ENCODE measurements at regions not wholly inside any gene's neighbourhood (a gene's known extent, or its start where the extent isn't known, plus 50 kb on each side); places are given as distances from the start of the nearest gene placed in this dataset.
"Not testable (repeated sequence)": the region's sequence is repeated elsewhere in the genome, so short reads cannot be mapped to it uniquely, and the experiment has no call there.

DNA sequence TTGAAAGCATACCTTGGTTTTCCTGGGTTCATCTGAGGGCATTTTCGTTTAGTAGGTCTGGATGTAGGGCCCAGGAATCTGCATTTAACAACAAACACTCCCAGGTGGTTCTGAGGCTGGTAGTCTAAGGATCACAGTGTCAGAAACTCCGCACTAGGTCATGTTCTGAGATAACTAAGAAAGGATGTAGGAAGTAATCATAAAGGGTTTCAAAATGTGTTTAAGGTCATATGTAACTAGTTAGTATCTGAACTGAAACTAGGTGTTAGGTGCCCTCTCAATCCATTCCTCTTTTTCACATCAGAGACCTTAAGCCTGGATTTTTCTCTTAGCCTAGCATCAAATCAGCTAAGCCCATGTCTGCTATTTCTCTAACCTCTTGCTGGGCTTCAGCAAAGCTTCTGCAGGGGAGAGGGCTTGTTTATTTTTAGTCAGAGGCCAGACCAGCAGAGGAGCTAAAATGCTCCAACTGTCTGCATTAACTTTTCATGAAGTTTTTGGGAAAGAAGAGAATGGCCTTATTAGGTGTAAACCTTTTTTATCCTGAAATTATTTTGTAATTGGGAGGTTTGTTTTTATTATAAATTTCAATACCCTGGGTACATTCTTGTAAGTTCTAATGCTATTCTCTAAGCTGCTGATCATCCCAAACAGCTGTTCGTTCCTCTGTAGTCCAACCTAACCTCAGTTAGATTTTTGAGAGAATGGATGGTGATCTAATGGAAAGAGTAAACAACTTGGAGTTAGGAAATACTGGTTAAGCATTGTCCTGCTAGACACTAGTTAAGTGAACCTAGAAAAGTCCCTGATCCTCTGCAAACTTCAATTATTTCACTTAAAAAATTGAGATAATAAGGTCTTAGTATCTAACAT is 262.8 kb upstream of the RFC3 start:
- no peak for DNase-seq (ENCODE audit: low read depth)

DNA sequence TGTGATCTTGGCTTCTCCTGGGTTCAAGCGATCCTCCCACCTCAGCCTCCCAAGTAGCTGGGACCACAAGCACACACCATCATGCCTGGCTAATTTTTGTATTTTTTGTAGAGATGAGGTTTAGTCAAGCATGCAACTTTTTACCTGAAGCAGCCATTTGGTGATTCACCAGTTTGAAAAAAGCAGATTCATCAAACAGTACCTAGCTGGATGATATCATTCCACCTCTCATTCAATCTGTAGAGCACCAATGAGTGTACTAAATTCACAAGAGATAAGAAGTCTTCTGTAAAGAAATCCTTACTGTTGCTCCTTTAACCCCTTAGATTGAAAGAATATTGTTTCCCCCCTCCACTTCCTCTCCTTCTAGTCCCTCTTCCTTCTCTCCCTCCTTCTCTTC is 261.1 kb upstream of the RFC3 start:
- no peak for DNase-seq (ENCODE audit: low read depth)

DNA sequence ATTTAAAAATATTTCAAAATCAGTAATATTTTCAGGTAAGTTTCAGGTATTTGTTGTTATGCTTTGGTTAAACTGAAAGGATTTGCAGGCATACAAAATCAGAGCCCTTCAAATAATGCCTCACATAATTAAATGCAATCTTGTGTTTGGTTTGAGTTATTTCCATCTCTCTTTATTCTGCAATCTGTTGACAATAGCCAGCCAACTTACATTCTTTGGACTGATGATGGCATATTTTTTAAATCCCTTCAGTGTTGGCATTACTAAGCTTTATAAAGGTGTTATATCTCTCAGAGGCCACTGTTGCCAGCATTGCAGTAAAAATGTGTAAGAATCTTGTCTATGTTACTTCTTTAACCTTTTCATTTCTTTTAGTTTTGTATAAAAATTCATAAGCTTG is 257.2 kb upstream of the RFC3 start:
- peak; percentile 53 for DNase-seq (ENCODE audit: low read depth)

DNA sequence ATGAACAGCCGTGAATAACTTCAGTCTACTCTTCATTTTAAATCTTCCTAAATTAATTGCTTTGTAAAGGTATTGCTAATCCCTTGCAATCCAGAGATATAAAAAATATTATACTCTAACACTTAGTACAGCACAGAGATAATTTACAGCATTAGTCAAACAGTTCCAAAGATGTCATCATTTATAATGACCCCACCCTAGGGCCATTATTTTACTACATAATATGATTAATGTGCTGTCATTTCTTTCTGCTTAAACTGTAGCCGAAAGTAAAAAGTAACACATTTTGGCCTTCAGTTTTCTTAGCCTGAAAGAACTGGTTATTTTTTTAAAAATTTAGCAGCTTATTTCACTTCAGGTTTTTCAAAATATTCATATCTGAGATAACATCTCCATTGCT is 256.3 kb upstream of the RFC3 start:
- DNase-seq (ENCODE audit: low read depth), result no peak

DNA sequence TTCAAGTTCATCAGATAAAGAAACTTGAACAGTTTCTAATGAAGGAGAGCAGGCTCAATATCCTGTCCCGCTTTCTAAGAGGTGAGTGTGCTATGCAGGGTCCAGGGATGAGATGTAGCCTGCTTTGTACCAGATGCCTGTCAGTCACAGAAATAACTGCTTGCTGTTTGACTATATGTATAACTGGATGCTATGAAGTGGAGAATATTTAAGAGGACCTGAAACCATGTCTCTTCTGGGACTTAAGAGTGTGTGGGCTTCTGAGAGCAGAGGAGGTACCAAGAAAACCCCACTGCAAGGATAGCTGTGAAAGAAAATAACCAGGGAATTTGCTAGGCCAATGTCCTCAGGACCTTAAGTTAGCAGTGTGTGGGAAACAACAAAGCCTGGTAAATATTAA is 246.3 kb upstream of the RFC3 start:
- DNase-seq (ENCODE audit: low read depth), result no peak

DNA sequence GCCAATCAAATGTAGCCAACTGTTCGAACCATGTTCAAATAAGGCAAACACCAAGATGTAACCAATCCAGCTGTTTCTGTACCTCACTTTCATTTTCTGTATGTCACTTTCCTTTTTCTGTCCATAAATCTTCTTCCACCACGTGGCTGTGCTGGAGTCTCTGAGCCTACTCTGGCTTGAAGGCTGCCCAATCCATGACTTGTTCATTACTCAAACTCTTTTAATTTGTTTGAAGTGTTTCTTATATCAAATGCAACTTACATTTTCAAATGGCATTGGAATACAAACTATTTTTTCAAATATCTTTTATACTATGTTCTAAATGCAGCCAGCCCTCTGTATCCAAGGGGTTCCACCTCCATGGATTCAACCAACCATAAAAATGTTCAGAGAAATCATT is 245.6 kb upstream of the RFC3 start:
- DNase-seq (ENCODE audit: low read depth), result not testable (repeated sequence)

DNA sequence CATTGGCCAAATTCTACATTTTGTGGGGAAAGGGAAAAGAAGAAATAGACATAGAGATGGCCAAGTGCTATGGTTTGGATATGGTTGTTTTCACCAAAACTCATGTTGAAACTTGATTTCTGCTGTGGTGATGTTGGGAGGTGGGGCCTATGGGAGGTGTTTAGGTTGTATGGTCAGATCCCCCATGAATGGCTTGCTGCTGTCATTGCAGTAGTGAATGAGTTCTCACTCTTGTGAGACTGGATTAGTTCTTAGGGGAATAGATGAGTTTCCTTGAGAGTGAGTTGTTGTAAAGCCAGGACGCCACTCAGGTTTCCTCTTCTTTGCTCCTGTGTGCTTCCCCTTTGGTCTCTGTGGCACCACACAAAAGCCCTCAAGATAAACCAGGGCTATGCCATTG is 242.6 kb upstream of the RFC3 start:
- DNase-seq (ENCODE audit: low read depth), result no peak

DNA sequence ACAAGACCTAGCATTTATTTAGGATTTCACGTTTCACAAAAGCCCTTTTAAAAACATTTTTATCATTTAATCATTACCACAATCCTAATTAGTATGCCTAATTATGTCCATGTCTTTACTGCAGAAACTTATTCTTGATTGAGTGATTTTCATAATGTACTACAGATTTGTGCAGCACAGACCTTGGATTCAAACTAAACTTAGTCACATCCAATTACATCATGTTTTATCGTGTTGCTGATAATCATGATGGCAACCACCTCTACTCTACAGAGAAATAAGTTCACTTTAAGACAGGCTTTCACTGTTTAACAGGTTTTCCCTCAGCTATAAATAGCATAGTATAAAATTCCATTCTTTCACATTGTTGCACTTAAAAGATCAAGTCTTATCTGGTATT is 240.9 kb upstream of the RFC3 start:
- DNase-seq (ENCODE audit: low read depth), result no peak

DNA sequence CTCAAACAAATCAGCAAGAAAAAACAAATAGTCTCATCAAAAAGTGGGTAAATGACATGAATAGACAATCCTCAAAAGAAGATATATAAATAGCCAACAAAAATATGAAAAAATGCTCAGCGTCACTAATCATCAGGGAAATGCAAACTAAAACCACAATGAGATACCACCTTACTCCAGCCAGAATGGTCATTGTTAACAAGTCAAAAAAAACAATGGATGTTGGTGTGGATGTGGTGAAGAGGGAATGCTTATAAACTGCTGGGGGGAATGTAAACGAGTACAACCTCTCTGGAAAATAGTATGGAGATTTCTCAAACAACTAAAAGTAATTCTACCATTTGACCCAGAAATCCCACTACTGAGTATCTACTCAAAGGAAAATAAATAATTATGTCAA is 239.2 kb upstream of the RFC3 start:
- DNase-seq (ENCODE audit: low read depth), result no peak

DNA sequence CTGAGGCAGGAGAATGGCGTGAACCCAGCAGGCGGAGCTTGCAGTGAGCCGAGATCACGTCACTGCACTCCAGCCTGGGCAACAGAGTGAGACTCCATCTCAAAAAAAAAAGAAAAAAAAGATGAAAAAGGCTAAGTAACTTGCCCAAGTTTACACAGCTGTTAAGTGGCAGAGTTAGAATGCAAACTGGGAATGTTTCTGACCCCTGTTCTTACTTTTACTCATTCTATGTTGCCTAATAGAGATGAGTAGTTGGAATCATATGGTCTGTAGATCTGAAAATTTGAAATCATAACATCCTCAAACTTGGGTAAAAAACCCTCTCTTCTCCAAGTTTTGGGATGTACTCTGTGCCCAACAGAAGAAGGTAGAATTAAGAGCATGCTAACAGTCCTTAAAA is 235.8 kb upstream of the RFC3 start:
- peak; percentile 72 for DNase-seq (ENCODE audit: low read depth)

DNA sequence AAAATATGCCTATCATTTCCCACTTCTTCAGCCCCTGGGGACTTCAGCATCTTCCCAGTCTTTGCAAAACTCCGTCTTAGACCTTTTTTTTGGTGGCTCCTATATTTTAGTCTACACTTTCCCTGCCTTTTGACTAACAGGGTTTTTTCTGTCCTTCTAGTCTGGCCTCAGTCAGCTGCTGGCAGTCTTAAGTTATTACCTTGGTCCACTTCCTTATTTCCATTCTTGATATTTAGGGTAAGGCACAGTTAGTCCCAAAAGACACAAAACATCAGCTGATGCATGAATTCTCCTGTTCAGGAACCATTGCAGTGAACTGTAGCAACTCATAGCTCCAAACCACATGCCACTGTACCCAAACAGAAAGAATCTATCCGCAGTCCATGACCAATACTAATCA is 234.6 kb upstream of the RFC3 start:
- no peak for DNase-seq (ENCODE audit: low read depth)

DNA sequence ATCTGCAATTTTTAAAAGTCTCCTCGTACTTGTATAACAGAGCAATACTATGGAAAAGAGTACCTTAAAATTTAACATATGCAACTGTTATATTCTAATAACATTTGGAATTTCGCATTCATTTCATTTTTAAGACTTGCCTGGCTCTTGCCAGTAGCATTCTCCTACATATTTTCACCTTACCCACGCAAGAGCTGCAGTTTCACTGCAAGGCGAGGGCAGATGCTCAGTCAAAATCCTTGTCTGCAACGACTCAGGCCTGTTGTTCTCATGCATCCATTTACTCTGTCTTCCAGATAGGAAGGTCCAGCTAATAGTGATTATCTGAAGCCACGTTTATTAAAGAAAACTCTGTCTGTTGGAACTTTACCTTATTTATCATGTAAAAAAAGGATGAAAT is 227.0 kb upstream of the RFC3 start:
- DNase-seq (ENCODE audit: low read depth), result no peak

DNA sequence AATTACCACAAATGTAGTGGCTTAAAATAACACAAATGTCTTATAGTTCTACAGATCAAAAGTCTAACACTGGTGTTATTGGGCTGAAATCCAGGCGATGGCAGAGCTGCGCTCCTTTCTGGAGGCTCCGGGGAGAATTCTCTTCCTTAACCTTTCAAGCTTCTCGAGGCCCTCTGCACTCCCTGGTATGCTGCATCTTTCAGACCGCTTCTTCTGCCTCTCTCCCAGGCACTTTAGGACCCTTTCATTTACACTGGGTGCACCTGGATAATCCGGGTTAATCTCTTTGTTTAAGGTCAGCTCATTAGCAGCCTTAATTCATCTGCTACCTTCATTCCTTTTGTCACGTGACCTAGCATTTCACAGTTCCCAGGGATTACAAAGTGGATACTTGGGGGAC is 211.3 kb upstream of the RFC3 start:
- DNase-seq (ENCODE audit: low read depth), result no peak

DNA sequence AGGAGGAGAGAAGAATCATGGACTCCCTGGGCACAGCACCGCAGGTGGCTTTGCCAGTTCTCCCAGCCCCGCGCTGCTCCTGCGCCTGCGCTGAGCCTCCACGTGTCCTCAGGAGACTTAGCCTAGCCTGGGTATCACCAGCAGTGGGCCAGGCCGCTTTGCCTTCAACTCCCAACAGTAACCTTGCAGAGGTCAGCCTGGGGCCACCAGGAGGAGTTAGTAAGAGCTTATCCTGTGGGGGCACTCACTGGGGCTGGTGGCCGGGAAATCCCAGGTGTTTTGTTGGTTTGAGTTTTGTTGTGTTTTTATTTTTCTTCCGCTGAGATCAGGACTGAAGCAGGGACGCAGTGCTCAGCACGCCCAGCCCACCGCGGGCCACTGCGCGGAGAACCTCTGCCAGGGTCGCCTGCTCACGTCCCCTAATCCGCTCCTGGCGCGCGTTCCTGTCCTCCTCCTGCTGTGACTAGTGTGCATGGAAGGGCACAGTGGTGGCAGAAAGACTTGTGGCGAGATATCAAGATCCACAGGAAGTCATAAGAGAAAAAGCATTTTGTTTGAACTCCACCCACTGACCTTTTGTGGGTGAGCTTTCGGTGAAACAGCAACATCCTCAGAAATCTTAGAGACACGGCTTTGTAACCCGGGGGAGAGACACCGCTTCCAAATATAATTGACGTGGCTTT is 207.4 kb upstream of the RFC3 start:
- DNase-seq (ENCODE audit: low read depth), result no peak

DNA sequence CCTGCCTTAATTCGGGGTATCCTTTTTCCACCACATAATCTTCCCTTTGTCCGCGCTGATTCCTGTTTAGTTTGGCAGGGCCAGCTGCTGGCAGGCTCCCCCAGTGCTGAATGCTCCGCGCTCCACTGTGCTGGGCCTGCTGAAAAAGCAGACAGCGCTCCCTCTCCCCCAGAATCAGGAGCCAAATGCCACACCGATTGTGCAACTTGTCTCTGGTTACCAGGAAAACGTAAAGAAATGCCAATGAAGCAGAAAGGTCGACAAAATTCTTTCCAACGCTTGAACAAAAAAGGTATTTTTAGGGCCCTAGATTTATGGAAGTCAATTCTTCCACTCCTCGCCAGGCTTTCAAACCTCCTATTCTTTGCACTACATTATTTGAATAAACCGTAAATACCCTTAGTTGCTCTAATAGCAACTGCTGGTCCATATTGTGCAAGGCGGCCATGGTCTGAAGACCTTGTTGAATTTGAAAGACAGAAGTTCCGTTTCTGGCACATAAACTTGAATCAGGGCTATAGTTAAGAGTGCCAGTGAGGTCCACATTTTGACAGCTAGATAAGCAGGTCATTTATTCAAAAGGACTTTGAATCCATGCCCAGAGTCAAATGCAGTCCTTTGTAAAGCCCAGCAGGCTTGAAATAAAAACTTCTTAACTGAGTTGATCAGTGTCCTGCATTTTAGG is 206.7 kb upstream of the RFC3 start:
- DNase-seq (ENCODE audit: low read depth), result peak; percentile 93

DNA sequence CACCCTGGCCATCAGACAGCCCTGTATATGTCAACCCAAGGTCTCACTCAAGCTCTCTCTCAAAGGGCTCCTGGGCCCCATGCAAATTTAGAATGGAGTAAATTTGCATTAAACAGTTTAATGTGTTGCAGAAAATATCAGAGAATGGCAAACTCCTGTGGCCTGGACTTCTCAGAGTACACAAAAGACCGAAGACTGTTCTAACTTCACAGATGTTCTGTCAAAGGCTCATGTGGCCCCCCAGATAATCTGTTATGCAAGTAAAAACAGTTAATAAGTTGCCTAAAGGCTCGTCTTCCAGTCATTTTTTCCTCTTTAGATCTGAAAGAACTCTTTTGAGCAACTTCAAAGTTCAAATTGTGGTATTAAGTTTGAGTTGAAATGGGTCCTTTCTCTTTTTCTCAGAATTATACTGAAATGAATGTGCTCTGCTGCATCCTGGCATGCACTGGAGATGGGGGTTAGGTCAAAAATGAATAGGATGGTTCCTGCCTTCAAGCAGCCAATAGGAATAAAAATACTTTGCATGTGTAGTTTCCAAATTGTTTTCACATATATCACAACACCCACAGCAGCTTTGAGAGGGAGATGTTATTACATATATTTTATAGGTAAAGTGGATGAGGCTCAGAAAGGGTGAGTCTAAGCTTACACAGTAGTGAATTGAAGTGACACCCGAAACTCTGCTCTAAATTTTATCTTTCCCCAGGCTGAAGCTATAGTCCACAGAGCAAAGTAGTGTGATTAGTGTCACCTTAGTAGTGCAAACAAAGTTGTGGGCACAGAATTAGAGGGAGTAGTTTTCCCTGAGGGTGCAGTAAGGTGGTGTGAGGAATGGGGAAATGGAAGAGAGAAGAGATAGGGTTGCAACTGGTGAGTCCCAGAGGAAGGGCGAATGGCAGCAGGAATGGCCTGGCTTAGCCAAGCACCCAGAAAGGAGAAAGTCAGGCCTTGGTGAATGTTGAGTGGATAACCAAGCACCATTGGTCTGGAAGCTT is 205.0 kb upstream of the RFC3 start:
- no peak for DNase-seq (ENCODE audit: low read depth)

DNA sequence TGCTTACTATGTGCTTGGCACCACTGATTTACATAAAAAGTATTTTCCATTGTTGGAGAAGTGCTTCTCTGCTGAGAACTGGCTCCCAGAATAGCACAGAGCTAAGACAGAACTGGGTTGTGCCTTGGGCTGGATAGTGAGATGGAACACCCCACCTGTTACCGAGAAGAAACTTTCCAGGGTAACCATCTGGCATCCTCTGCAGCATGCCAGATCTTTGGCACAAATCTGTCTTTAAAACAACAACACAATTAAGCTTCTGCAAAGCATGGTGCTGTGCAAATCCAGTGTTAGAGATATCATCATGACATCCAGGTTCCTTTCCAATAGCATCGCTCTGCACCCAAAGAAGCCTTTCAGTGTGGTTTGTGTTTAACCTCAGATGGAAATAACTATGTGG is 202.5 kb upstream of the RFC3 start:
- no peak for DNase-seq (ENCODE audit: low read depth)

DNA sequence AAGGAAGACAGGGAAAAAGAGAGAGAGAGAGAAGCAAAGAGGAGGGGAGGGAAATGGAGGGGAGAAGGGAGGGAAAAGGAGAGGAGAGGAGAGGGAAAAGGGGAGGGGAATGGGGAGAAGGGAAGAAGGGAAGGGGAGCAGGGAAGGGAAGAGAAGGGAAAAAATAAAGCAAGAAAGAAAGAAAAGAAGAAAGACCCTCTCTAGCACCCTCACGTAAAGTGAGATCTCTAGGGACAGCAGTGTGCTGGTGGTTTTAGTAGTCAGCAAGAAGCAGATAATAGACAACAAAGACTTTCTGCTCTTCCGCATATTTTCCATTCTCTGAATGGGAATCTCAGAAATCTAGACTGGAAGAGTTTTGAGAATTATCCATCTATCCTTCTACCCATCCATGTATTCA is 201.8 kb upstream of the RFC3 start:
- no peak for DNase-seq (ENCODE audit: low read depth)

DNA sequence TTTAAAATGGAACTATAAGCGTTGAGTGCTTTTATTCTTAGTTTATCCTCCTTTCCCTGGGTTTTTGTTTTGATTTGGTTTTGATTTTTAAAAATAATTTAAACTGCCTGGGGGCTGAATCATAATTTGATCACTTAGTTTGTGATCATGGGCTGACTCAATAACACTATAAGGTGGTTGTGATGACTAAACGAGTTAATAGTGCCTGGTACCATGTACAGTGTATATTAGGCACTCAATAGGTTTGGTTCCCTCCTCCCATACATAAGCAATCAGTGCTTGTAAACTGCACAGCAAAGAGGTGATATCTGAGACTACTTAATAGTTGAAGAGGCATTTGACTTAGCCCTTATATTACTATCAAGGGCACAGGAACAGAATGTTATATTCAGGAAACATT is 200.9 kb upstream of the RFC3 start:
- DNase-seq (ENCODE audit: low read depth), result no peak

DNA sequence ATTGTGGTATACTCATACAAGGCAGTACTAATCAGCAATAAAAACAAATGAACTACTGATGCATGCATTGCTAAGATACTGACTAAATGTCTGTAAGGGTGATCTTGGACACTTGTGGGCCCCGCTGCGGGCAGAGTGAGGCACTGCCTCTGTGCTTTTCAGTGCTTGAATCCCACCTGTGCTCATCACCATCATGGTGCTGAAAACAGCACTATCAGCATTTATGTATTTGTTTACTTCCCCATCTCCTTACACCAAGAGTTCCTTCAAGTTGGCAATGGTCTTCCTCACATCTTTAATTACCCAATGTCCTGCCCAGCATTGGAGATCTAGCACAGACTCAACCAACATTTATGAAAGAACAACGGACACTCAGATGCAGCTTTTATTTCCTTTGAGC is 193.7 kb upstream of the RFC3 start:
- DNase-seq (ENCODE audit: low read depth), result no peak

DNA sequence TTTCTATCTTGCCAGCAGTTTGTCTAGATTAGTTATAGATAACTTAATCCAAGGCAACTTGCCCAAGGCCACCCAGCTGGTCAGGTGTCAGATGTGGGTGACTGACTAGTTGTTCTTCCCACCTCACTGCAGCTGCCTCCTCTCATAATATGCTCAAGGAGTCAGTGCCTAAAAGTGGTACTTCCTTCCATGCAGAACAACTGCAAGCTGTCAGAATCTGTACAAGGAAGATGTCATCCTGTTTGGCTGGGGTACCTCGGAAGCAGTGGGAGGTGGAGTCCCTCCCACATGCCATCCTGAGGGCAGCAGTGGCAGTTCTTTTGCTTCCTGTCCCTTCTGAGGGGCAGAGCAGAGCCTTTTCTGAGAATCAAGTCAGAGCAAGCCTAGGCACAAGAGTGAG is 193.2 kb upstream of the RFC3 start:
- no peak for DNase-seq (ENCODE audit: low read depth)

DNA sequence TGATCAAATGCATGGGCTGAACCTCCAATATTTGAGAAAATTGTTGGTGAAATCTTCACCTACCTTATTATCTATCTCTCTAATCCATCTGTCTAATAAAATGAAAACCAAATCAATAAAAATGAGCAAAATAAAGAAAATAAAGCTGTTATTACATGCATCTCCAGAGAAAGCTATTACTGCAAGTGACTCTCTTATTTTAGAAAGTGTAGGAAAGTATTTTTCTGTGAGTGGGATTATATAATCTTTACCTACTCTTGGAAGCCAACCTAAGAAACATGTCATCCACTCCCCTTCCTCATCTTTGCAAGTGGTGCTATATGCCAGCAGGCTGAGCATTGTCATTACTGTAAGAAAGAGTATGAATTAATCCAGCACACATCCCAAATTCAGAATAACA is 191.5 kb upstream of the RFC3 start:
- DNase-seq (ENCODE audit: low read depth), result no peak
